ENCODE measurements at regions not wholly inside any gene's neighbourhood (a gene's known extent, or its start where the extent isn't known, plus 50 kb on each side); places are given as distances from the start of the nearest gene placed in this dataset.
"Not testable (repeated sequence)": the region's sequence is repeated elsewhere in the genome, so short reads cannot be mapped to it uniquely, and the experiment has no call there.

DNA sequence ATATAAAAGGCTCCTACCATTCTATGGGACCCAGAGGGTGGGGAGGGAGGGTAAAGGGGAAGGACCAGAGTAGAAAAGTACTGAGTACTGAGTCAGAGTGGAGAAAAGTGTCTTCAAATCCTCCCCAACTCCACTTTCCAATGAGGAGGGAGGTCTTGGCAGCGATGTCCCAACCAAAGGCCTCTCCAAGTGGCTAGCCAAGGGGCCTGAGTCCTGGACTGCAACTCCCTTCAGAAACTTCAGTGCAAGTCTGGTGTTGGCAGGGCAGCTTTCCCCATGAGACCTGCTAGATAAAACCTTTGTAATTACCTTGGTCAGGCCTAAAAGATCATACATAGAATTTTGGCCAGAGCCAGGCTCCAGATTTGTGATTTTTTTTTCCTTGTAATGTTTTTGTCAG, 111.3 kb upstream of the TNPO1 start:
- no peak for DNase-seq (ENCODE audit: low read depth)
- TF ChIP-seq, protein P1, sequence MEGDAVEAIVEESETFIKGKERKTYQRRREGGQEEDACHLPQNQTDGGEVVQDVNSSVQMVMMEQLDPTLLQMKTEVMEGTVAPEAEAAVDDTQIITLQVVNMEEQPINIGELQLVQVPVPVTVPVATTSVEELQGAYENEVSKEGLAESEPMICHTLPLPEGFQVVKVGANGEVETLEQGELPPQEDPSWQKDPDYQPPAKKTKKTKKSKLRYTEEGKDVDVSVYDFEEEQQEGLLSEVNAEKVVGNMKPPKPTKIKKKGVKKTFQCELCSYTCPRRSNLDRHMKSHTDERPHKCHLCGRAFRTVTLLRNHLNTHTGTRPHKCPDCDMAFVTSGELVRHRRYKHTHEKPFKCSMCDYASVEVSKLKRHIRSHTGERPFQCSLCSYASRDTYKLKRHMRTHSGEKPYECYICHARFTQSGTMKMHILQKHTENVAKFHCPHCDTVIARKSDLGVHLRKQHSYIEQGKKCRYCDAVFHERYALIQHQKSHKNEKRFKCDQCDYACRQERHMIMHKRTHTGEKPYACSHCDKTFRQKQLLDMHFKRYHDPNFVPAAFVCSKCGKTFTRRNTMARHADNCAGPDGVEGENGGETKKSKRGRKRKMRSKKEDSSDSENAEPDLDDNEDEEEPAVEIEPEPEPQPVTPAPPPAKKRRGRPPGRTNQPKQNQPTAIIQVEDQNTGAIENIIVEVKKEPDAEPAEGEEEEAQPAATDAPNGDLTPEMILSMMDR (IDR thresholded peaks at IDR 0.05; ENCODE audit: control insufficient read depth, extremely low read depth, insufficient read depth), result no peak
- H3K4me3 ChIP-seq (ENCODE audit: low read depth, low read length), result no peak overlapping the region

DNA sequence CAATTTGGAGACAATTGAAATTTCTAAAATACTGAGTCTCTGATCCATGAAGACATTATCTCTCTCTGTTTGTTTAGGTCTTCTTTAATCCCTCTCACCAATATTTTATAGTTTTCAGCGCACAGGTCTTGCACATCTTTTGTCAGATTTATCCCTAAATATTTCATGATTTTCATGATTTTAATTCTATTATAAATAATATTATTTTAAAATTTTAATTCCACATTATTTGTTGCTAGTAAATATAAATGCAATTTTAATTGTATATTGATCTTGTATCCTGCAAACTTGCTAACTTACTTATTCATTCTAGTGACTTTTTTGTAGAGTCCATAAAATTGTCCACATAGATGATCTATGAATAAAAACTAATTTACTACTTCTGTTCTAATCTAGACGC, 112.6 kb upstream of the TNPO1 start:
- no peak overlapping the region for H3K4me3 ChIP-seq (ENCODE audit: low read depth, low read length)
- no peak for DNase-seq (ENCODE audit: low read depth)
- TF ChIP-seq, protein P1 (IDR thresholded peaks at IDR 0.05; ENCODE audit: control insufficient read depth, extremely low read depth, insufficient read depth), result no peak

DNA sequence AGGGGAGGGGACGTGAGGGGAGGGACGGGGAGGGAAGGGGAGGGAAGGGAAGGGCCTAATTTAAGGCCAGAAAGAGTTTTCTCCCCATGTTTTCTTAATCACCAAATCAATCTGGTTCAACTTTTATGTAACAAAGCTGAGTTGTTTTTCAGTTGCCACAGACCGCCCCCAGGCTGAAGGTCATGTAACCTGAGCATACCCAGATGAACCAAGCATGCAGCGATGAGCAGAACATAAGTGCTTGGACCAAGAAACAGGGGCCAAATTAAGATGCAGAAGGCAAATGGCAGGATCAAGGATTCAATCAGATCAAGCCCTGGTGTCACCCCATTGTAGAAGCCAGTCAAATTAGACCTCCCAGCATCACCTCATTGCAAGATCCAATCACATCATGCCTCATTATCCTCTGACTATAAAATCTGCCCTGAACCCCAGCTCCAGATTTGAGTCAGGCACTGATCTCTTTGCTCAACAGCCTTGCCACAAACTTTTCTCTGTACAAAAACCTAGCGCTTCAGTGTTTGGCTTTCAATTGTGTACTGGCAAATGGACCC, 113.5 kb upstream of the TNPO1 start:
- no peak overlapping the region for H3K4me3 ChIP-seq (ENCODE audit: low read depth, low read length)
- TF ChIP-seq, protein P1 (IDR thresholded peaks at IDR 0.05; ENCODE audit: control insufficient read depth, extremely low read depth, insufficient read depth), result no peak
- DNase-seq (ENCODE audit: low read depth), result no peak

DNA sequence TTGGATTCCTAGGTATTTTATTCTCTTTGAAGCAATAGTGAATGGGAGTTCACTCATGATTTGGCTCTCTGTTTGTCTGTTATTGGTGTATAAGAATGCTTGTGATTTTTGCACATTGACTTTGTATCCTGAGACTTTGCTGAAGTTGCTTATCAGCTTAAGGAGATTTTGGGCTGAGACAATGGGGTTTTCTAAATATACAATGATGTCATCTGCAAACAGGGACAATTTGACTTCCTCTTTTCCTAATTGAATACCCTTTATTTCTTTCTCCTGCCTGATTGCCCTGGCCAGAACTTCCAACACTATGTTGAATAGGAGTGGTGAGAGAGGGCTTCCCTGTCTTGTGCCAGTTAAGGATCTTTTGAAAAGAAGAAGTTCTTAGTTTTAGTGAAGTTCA, 114.4 kb upstream of the TNPO1 start:
- DNase-seq (ENCODE audit: low read depth); H3K4me3 ChIP-seq (ENCODE audit: low read depth, low read length): not testable (repeated sequence)

DNA sequence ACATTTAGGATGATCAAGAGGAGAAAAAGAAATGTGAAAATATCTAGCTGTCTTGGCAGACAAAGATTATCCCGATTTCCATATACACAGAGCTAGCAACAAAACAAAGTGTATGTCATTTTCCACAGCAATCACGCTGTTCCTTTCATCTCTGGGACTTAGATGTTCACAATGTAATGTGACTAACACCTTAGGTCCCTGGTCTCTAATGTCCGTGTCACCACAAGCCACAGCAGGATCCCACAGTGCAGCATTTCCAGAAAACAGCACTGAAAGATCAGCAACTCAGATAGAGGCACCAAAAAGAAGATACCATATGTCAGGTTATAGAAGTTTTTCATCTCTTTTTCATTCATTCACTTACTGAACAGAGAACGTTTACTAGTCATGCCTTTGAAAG, 118.0 kb upstream of the TNPO1 start:
- no peak overlapping the region for H3K4me3 ChIP-seq (ENCODE audit: low read depth, low read length)
- DNase-seq (ENCODE audit: low read depth), result no peak
- TF ChIP-seq, protein P1 (IDR thresholded peaks at IDR 0.05; ENCODE audit: control insufficient read depth, extremely low read depth, insufficient read depth), result no peak

DNA sequence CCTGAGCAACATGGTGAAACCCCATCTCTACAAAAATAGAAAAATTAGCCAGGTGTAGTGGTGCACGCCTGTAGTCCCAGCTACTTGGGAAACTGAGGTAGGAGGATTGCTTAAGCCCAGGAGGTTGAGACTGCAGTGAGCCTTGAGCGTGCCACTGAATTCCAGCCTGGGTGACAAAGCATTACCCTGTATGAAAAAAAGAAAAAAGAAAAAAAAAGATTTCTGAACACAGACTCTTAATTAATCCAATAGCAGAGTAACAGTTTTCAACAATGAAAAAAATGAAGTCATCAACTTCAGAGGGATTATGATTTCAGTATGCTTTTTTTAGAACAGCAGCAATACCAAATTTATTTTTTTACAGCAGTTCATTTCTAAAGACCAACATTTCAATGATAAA, 118.8 kb upstream of the TNPO1 start:
- DNase-seq (ENCODE audit: low read depth), result no peak
- no peak overlapping the region for H3K4me3 ChIP-seq (ENCODE audit: low read depth, low read length)
- TF ChIP-seq, protein P1 (IDR thresholded peaks at IDR 0.05; ENCODE audit: control insufficient read depth, extremely low read depth, insufficient read depth), result no peak

DNA sequence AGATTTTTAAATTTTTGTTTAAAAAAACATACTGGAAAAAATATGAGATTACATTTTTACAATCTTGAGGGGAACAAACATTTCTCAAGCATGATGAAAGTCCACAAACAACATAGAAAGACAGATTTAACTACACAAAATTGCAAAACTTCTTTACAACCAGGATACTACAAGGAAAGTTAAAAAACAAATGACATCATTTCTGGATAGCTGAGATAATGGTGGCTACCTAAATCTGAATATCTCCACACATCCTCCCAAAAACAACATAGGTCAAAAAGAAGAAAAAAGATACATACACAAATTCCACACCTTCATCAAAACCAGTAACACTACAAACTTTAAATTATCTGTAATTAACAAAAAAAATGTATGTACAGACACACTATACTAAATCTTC, 120.8 kb upstream of the TNPO1 start:
- DNase-seq (ENCODE audit: low read depth), result no peak
- H3K4me3 ChIP-seq (ENCODE audit: low read depth, low read length), result no peak overlapping the region

More for the DNA sequence above, 120.8 kb upstream of the TNPO1 start:
- TF ChIP-seq, protein P1 (IDR thresholded peaks at IDR 0.05; ENCODE audit: control insufficient read depth, extremely low read depth, insufficient read depth), result no peak
